ENCODE measurements at regions not wholly inside any gene's neighbourhood (a gene's known extent, or its start where the extent isn't known, plus 50 kb on each side); places are given as distances from the start of the nearest gene placed in this dataset.

GRCh38 chr5:138661991-138662434, 86.8 kb upstream of the HSPA9 start:
- intact Hi-C loops (cut with micrococcal nuclease; ENCODE audit: unreplicated experiment), result no loop called here
- H3K36me3 ChIP-seq (ENCODE audit: low read depth), result no peaks in the 10 kb centered on the region
- no peak for TF ChIP-seq EZH2 (IDR thresholded peaks at IDR 0.05; ENCODE audit: low read depth)
- TF ChIP-seq, protein P1, sequence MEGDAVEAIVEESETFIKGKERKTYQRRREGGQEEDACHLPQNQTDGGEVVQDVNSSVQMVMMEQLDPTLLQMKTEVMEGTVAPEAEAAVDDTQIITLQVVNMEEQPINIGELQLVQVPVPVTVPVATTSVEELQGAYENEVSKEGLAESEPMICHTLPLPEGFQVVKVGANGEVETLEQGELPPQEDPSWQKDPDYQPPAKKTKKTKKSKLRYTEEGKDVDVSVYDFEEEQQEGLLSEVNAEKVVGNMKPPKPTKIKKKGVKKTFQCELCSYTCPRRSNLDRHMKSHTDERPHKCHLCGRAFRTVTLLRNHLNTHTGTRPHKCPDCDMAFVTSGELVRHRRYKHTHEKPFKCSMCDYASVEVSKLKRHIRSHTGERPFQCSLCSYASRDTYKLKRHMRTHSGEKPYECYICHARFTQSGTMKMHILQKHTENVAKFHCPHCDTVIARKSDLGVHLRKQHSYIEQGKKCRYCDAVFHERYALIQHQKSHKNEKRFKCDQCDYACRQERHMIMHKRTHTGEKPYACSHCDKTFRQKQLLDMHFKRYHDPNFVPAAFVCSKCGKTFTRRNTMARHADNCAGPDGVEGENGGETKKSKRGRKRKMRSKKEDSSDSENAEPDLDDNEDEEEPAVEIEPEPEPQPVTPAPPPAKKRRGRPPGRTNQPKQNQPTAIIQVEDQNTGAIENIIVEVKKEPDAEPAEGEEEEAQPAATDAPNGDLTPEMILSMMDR (conservative IDR thresholded peaks at IDR 0.05), result no peak
- no peak overlapping the region for H2AFZ ChIP-seq
- no peaks in the 10 kb centered on the region for H4K20me1 ChIP-seq (ENCODE audit: insufficient read depth)
- H3K4me1 ChIP-seq (replicated peaks; ENCODE audit: insufficient read depth), result peaks cover 19% of the 10 kb centered on the region; the same call in 1 of the 2 replicates
- H3K4me3 ChIP-seq, result no peak overlapping the region
- no peaks in the 10 kb centered on the region for H3F3A ChIP-seq (ENCODE audit: insufficient read depth, low read depth)
- no peak overlapping the region for H3K4me2 ChIP-seq
- ChIA-PET CTCF (no interaction called here), POLR2A (ENCODE audit: unreplicated experiment) (no interaction called here)
- no peaks in the 10 kb centered on the region for H3K9me3 ChIP-seq (ENCODE audit: insufficient read depth, low read depth)
- no peaks in the 10 kb centered on the region for H3K27me3 ChIP-seq (ENCODE audit: insufficient read depth, low read depth)
- no TSS peak for BruUV-seq (replicated peaks)
- no peaks in the 10 kb centered on the region for H3K79me2 ChIP-seq (ENCODE audit: low read depth)
- H3K9me2 ChIP-seq (ENCODE audit: insufficient read depth), result no peaks in the 10 kb centered on the region
- no peak overlapping the region for H3K27ac ChIP-seq
- no peak for DNase-seq

GRCh38 chr5:138661291-138661960, 86.2 kb upstream of the HSPA9 start:
- no peak for DNase-seq
- no peak overlapping the region for H3K4me3 ChIP-seq

DNA sequence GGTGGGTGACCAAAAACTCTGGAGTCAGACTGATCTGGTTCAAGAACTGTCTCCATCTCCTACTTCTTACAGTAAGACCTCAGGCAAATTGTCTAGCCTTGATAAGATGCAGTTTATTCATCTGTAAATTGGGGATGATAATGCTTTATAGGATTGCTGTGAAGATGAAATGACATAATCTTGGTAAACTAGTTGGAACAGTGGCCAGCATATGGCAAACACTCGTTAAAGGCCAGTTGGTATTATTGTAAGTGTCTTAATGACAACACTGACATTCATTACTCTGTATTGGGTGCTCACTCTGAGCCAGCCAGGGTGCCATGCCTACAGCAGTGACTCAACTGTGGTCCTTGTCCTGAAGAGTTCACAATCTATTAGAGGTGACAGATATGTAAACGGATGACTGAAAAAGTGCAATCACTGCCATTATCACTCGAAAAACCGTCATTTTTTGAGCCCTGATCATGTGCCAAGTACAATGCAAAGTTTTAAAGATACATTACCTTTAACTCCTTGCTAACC, 84.9 kb upstream of the HSPA9 start:
- Histone ChIP-seq H3K4me1 (replicated peaks; ENCODE audit: insufficient read depth) (peaks cover 16% of the 10 kb centered on the region), H4K20me1 (ENCODE audit: insufficient read depth) (no peaks in the 10 kb centered on the region), H3K4me3 (no peak overlapping the region), H3K9me3 (ENCODE audit: insufficient read depth, low read depth) (no peaks in the 10 kb centered on the region), H3K9me2 (ENCODE audit: insufficient read depth) (no peaks in the 10 kb centered on the region), H3K27ac (no peak overlapping the region), H3K4me2 (no peak overlapping the region), H3K36me3 (ENCODE audit: low read depth) (no peaks in the 10 kb centered on the region), H3K79me2 (ENCODE audit: low read depth) (no peaks in the 10 kb centered on the region), H3K27me3 (ENCODE audit: insufficient read depth, low read depth) (no peaks in the 10 kb centered on the region), H2AFZ (no peak overlapping the region), H3F3A (ENCODE audit: insufficient read depth, low read depth) (no peaks in the 10 kb centered on the region)
- ChIA-PET POLR2A (ENCODE audit: unreplicated experiment) (interaction anchor here (0.6 kb wide), 1 partner anchor 66 kb away, joined by 3 read pairs; no protein-coding TSS in a partner anchor), CTCF (no interaction called here)
- intact Hi-C loops (cut with micrococcal nuclease; ENCODE audit: unreplicated experiment), result no loop called here
- BruUV-seq (replicated peaks), result no TSS peak
- no peak for DNase-seq
- TF ChIP-seq EZH2 (IDR thresholded peaks at IDR 0.05; ENCODE audit: low read depth), result no peak
- TF ChIP-seq, protein P1 (conservative IDR thresholded peaks at IDR 0.05), result no peak

More at GRCh38 chr5:138661291-138661960, 86.2 kb upstream of the HSPA9 start:
- Histone ChIP-seq H3K79me2 (ENCODE audit: low read depth) (no peaks in the 10 kb centered on the region), H3K9me3 (ENCODE audit: insufficient read depth, low read depth) (no peaks in the 10 kb centered on the region), H3K27ac (no peak overlapping the region), H3K27me3 (ENCODE audit: insufficient read depth, low read depth) (no peaks in the 10 kb centered on the region), H3K4me1 (replicated peaks; ENCODE audit: insufficient read depth) (peaks cover 19% of the 10 kb centered on the region; the same call in 1 of the 2 replicates), H4K20me1 (ENCODE audit: insufficient read depth) (no peaks in the 10 kb centered on the region), H2AFZ (no peak overlapping the region), H3K36me3 (ENCODE audit: low read depth) (no peaks in the 10 kb centered on the region), H3K9me2 (ENCODE audit: insufficient read depth) (no peaks in the 10 kb centered on the region), H3F3A (ENCODE audit: insufficient read depth, low read depth) (no peaks in the 10 kb centered on the region), H3K4me2 (no peak overlapping the region)
- TF ChIP-seq EZH2 (IDR thresholded peaks at IDR 0.05; ENCODE audit: low read depth), result no peak
- TF ChIP-seq, protein P1 (conservative IDR thresholded peaks at IDR 0.05), result no peak
- intact Hi-C loops (cut with micrococcal nuclease; ENCODE audit: unreplicated experiment), result no loop called here
- BruUV-seq (replicated peaks), result no TSS peak
- ChIA-PET CTCF (no interaction called here), POLR2A (ENCODE audit: unreplicated experiment) (no interaction called here)

All from PC-9 (cell line).